Thoracic aorta (tissue), 2 donors: ENCODE measurements at regions not wholly inside any gene's neighbourhood (a gene's known extent, or its start where the extent isn't known, plus 50 kb on each side); places are given as distances from the start of the nearest gene placed in this dataset.
"Not testable (repeated sequence)": the region's sequence is repeated elsewhere in the genome, so short reads cannot be mapped to it uniquely, and the experiment has no call there.

Source experiments
- ATAC-seq: fragments of 150-250 bp; one replicate; pipeline ENCODE4 v1.8.0; 2017; ENCODE audit warnings: low read depth; ENCODE audit not compliant: insufficient number of reproducible peaks, low FRiP score
- DNase-seq: peaks from one replicate; pipeline ENCODE4 v3.0.0-alpha.2; 2020; ENCODE audit warnings: low spot score
- H3K27ac ChIP-seq, 2 donors: fragments of 200-600 bp; sonication (generic); 1 replicate in 1 of 2; 2 replicates in 1 of 2; pipeline ENCODE4 v1.5.1; 2016; ENCODE audit warnings: mild to moderate bottlenecking in 2 of 2, moderate library complexity in 2 of 2
- H3K27me3 ChIP-seq: fragments of 200-600 bp; sonication (generic); replicated peaks from 2 replicates; pipeline ENCODE4 v1.6.0; 2016; ENCODE audit warnings: mild to moderate bottlenecking; ENCODE audit not compliant: insufficient read depth
- H3K36me3 ChIP-seq: fragments of 200-600 bp; sonication (generic); one replicate; pipeline ENCODE4 v1.5.1; 2016
- H3K4me1 ChIP-seq, 2 donors: fragments of 200-600 bp; sonication (generic); 1 replicate in 1 of 2; 2 replicates in 1 of 2; pipeline versions ENCODE4 v1.5.1 to v1.6.0; 2016; ENCODE audit warnings: low read depth in 2 of 2, mild to moderate bottlenecking in 1 of 2; ENCODE audit not compliant: control insufficient read depth in 1 of 2
- H3K4me3 ChIP-seq: fragments of 200-600 bp; sonication (generic); 2 replicates; pipeline ENCODE4 v1.5.1; 2016; ENCODE audit warnings: mild to moderate bottlenecking
- H3K9me3 ChIP-seq: fragments of 200-600 bp; sonication (generic); 2 replicates; pipeline ENCODE4 v1.5.1; 2016
- TF ChIP-seq, protein P1 (sequence below): fragments of 200-600 bp; sonication (generic); IDR thresholded peaks from one replicate; pipeline ENCODE4 v1.5.1; 2019; ENCODE audit warnings: antibody characterized with exemption

DNA sequence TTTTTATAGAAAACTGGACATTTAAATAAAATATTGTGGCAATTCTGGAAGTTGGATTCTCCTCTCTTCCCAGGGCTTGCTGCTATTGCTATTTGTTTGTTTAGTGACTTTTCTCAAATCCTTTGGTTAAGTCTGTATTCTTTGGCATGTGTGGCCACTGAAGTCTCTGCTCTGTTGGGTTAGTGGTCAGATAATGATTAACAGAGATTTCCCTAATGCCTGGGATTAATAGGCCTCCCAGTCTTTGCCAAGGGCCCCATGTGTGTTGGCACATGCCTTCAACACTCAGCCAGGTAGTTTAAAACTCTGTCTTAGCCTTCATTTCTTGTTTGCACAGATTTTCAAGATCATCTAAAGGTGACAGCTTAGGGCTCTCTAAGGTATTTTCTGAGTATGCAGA is 92.8 kb upstream of the EPB41L4A start:
- Histone ChIP-seq H3K4me1 (no peaks in the 10 kb centered on the region), H3K4me3 (no peak overlapping the region), H3K9me3 (peaks cover 7% of the 10 kb centered on the region), H3K27ac (no peak overlapping the region), H3K36me3 (no peaks in the 10 kb centered on the region), H3K27me3 (no peaks in the 10 kb centered on the region)
- TF ChIP-seq, protein P1, sequence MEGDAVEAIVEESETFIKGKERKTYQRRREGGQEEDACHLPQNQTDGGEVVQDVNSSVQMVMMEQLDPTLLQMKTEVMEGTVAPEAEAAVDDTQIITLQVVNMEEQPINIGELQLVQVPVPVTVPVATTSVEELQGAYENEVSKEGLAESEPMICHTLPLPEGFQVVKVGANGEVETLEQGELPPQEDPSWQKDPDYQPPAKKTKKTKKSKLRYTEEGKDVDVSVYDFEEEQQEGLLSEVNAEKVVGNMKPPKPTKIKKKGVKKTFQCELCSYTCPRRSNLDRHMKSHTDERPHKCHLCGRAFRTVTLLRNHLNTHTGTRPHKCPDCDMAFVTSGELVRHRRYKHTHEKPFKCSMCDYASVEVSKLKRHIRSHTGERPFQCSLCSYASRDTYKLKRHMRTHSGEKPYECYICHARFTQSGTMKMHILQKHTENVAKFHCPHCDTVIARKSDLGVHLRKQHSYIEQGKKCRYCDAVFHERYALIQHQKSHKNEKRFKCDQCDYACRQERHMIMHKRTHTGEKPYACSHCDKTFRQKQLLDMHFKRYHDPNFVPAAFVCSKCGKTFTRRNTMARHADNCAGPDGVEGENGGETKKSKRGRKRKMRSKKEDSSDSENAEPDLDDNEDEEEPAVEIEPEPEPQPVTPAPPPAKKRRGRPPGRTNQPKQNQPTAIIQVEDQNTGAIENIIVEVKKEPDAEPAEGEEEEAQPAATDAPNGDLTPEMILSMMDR = no peak
- ATAC-seq = no peak
- no peak for DNase-seq

DNA sequence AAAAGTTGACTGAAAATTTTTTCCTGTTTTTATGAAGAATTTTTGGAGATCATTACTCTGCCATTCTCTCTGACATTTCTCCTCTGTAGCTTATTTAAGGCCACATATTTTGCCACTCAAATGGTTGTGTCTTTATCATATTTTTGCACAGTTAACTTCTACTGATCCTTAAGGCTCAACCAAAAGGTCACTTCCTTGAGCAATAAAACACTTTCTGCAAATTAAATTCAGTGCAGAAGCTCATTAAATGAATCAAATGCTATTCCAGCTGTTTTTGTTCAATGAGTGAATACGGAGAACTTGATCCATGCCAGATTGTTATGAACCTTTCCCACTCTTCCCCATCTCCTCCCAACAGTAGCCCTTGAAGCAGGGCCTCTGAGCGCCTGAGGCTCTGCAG is 93.8 kb upstream of the EPB41L4A start:
- Histone ChIP-seq H3K9me3 (peaks cover 7% of the 10 kb centered on the region), H3K4me3 (no peak overlapping the region), H3K4me1 (no peaks in the 10 kb centered on the region), H3K27ac (no peak overlapping the region), H3K36me3 (no peaks in the 10 kb centered on the region), H3K27me3 (no peaks in the 10 kb centered on the region)
- no peak for ATAC-seq
- no peak for DNase-seq
- TF ChIP-seq, protein P1 = no peak

DNA sequence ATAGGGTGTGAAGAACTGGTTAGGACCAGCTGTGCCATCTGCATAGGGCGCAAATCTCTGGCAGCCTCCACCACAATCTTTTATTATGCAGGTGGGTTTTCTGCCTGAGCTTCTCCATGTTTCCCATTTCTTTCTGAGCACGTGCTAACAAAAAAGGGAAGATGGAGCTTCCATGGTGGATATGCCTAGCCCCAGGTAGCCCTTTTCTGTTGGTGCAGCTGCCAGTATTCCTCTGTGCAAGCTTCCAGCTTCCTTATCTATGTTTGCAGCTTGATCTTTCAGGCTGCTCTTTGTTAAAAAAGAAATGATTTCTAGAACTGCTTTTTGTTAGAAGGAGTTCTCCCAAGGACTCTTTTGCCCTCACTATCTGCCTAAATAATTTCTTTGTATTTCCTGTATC is 95.0 kb upstream of the EPB41L4A start:
- Histone ChIP-seq H3K27me3 (no peaks in the 10 kb centered on the region), H3K36me3 (no peaks in the 10 kb centered on the region), H3K4me1 (no peaks in the 10 kb centered on the region), H3K4me3 (no peak overlapping the region), H3K9me3 (peaks cover 7% of the 10 kb centered on the region), H3K27ac (no peak overlapping the region)
- no peak for ATAC-seq
- TF ChIP-seq, protein P1 = no peak
- DNase-seq = no peak

DNA sequence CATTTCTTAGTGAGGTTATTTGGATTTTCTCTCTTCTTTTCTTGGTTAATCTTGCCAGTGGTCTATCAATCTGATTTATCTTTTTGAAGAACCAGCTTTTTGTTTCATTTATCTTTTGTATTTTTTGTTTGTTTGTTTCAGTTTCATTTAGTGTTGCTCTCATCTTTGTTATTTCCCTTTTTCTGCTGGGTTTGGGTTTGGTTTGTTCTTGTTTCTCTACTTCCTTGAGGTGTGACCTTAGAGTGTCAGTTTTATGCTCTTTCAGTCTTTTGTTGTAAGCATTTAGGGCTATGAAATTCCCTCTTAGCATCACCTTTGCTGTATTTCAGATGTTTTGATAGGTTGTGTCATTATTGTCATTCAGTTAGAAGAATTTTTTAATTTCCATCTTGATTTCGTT is 101.4 kb upstream of the EPB41L4A start:
- DNase-seq, H3K9me3 ChIP-seq, H3K27ac ChIP-seq, H3K36me3 ChIP-seq, H3K4me1 ChIP-seq, H3K27me3 ChIP-seq, ATAC-seq, H3K4me3 ChIP-seq: not testable (repeated sequence)

DNA sequence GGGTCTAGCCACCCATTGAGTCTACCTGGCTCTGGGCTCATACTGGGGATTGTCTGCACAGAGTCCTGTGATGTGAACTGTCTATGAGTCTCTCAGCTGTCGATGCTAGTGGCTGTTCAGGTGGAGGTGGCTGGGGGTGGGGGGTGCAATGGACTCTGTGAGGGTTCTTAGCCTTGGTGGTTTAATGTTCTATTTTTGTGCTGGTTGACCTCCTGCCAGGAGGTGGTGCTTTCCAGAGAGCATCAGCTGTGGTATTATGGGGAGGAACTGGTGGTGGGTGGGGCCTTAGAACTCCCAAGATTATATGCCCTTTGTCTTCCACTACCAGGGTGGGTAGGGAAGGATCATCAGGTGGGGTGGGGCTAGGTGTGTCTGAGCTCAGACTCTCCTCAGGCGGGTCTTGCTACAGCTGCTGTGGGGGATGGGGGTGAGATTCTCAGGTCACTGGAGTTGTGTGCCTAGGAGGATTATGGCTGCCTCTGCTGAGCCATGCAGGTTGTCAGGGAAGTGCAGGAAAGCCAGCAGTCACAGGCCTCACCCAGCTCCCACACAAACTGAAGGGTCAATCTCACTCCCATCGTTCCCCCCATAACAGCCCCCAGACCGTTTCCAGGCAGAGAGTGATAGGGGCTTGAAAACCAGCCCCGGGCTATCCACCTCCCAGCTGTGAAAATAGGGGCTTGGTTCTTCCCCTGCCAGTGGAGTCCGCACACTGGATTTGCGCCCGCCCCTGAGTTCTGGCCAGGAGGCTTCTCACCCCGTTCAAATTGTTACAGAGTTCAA is 104.0 kb upstream of the EPB41L4A start:
- ATAC-seq, H3K4me1 ChIP-seq, H3K36me3 ChIP-seq, H3K4me3 ChIP-seq, H3K9me3 ChIP-seq, H3K27ac ChIP-seq, H3K27me3 ChIP-seq, DNase-seq: not testable (repeated sequence)

DNA sequence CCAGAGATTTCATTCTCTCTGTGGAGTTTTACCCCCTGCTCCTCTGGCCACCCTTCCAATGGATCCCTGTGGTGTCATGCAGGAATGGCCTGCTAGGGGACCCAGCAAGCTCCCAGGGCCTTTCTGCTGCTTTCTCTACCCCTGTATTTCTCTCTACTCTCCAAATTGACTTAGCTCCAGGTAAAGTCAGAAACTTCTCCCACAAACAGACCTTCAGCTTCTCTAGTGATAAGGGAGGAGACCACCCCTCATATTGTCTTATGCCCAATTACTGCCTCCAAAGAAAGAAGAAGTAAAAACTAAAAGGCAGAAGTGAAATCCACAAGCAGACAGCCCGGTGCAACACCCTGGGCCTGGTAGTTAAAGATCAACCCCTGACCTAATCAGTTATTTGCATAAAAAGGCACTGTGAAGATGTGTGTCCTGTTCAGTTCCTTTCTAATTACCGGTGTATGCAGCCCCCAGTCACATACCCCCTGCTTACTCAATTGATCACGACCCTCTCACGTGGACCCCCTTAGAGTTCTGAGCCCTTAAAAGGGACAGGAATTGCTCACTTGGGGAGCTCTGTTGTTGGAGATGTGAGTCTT is 104.7 kb upstream of the EPB41L4A start:
- not testable (repeated sequence) for H3K4me3 ChIP-seq, H3K27ac ChIP-seq, H3K36me3 ChIP-seq, H3K27me3 ChIP-seq, DNase-seq, H3K4me1 ChIP-seq, ATAC-seq, H3K9me3 ChIP-seq
